Inferior parietal cortex (tissue), 1 donor: ENCODE measurements at regions not wholly inside any gene's neighbourhood (a gene's known extent, or its start where the extent isn't known, plus 50 kb on each side); places are given as distances from the start of the nearest gene placed in this dataset.
"Not testable (repeated sequence)": the region's sequence is repeated elsewhere in the genome, so short reads cannot be mapped to it uniquely, and the experiment has no call there.

Experiments used
- DNase-seq: peaks from one replicate; pipeline ENCODE4 v3.0.0-alpha.2; 2016; ENCODE audit errors: extremely low spot score

GRCh38 chrX:139200346-139200745 lies 330.2 kb upstream of the F9 start:
- DNase-seq = no peak

- no peak for DNase-seq
Observed at GRCh38 chrX:139199933-139200332, 330.6 kb upstream of the F9 start.

GRCh38 chrX:139198936-139199335 lies 331.6 kb upstream of the F9 start:
- no peak for DNase-seq

- DNase-seq = no peak
Observed at GRCh38 chrX:139196890-139197289, 333.6 kb upstream of the F9 start.

- DNase-seq = no peak
Observed at GRCh38 chrX:139194571-139195280, 335.8 kb upstream of the F9 start.

- DNase-seq = no peak
Observed at GRCh38 chrX:139192386-139192961, 338.1 kb upstream of the F9 start.

- no peak for DNase-seq
Observed at GRCh38 chrX:139191746-139192385, 338.7 kb upstream of the F9 start.

GRCh38 chrX:139191286-139191685 lies 339.3 kb upstream of the F9 start:
- DNase-seq = no peak

GRCh38 chrX:139187738-139188137 lies 342.8 kb upstream of the F9 start:
- DNase-seq = no peak

- DNase-seq = no peak
Observed at GRCh38 chrX:139186991-139187390, 343.5 kb upstream of the F9 start.

GRCh38 chrX:139179592-139179991 lies 350.9 kb upstream of the F9 start:
- no peak for DNase-seq

- DNase-seq = no peak
Observed at GRCh38 chrX:139178980-139179379, 351.6 kb upstream of the F9 start.

- DNase-seq = no peak
Observed at GRCh38 chrX:139172731-139173130, 357.8 kb upstream of the F9 start.

GRCh38 chrX:139170526-139171173 lies 359.9 kb upstream of the F9 start:
- no peak for DNase-seq

- DNase-seq = no peak
Observed at GRCh38 chrX:139167282-139167681, 363.3 kb upstream of the F9 start.

- no peak for DNase-seq
Observed at GRCh38 chrX:139158256-139158655, 372.3 kb upstream of the F9 start.

GRCh38 chrX:139156356-139156755 lies 374.2 kb upstream of the F9 start:
- no peak for DNase-seq

GRCh38 chrX:139146625-139147024 lies 383.9 kb upstream of the F9 start:
- not testable (repeated sequence) for DNase-seq

GRCh38 chrX:139141370-139141769 lies 389.2 kb upstream of the F9 start:
- DNase-seq = no peak

- DNase-seq = no peak
Observed at GRCh38 chrX:139134316-139134715, 396.2 kb upstream of the F9 start.

- no peak for DNase-seq
Observed at GRCh38 chrX:139126493-139126892, 404.0 kb upstream of the F9 start.

GRCh38 chrX:139125916-139126315 lies 404.6 kb upstream of the F9 start:
- DNase-seq = no peak
